Psoas muscle (tissue), 7 donors: ENCODE measurements at regions not wholly inside any gene's neighbourhood (a gene's known extent, or its start where the extent isn't known, plus 50 kb on each side); places are given as distances from the start of the nearest gene placed in this dataset.

ENCODE experiments used
- ATAC-seq, 4 donors: fragments of 200-7000 bp; cut with Tn5 transposase; one replicate each; pipeline ENCODE4 v1.9.1; 2020; ENCODE audit warnings: moderate library complexity in 3 of 4, mild to moderate bottlenecking in 2 of 4
- DNase-seq, 2 donors: peaks; one replicate each; pipeline ENCODE4 v3.0.0-alpha.2; 2020
- H3K27ac ChIP-seq: fragments of 200-600 bp; one replicate; pipeline ENCODE4 v1.8.0; 2022
- H3K27me3 ChIP-seq, 3 donors: fragments of 200-600 bp in 1 of 3; one replicate each; pipeline versions ENCODE4 v1.6.1 to v1.8.0; 2013 to 2022; ENCODE audit warnings: low read length in 2 of 3, mild to moderate bottlenecking in 2 of 3, moderate library complexity in 1 of 3; ENCODE audit not compliant: insufficient read depth in 3 of 3
- H3K36me3 ChIP-seq, 2 donors: fragments of 200-600 bp in 1 of 2; one replicate each; pipeline versions ENCODE4 v1.6.1 to v1.8.0; 2013 to 2022; ENCODE audit warnings: low read depth in 1 of 2, mild to moderate bottlenecking in 1 of 2, moderate library complexity in 1 of 2; ENCODE audit not compliant: insufficient read depth in 1 of 2
- H3K4me1 ChIP-seq: fragments of 200-600 bp; one replicate; pipeline ENCODE4 v1.8.0; 2022
- H3K4me3 ChIP-seq: fragments of 200-600 bp; one replicate; pipeline ENCODE4 v1.8.0; 2022; ENCODE audit warnings: mild to moderate bottlenecking
- H3K9me3 ChIP-seq: fragments of 200-600 bp; one replicate; pipeline ENCODE4 v1.8.0; 2022
- CTCF ChIP-seq: fragments of 200-600 bp; IDR thresholded peaks from one replicate; pipeline ENCODE4 v1.8.0; 2022; ENCODE audit warnings: antibody characterized with exemption
- WGBS, 3 donors: extraction: QIAGEN DNeasy Blood & Tissue Kit; methylation state at CpG; one replicate each; pipeline versions ENCODE4 v1.1.6 to v1.1.7; 2013; 5-methylcytosine and 5-hydroxymethylcytosine counted together
- intact Hi-C, 2 donors: fragments of 100-400 bp; cut with DNase I; formaldehyde crosslinking; loops; one replicate each; pipeline versions ENCODE4 v1.11.0 to v1.14.2; 2022
- donor health status: healthy with polysubstance abuse.
- donor health status: DM: no; HTN: no; CAD: no; lungs with moderate emphysema.
- donor health status: Bipolar disorder and iron deficiency.
- donor health status: healthy.
- donor health status: DM: yes; HTN: yes; CAD: no.
- donor health status: DM: no; HTN: no; CAD: no.
- donor health status: DM: yes; HTN: yes; CAD: no.

DNA sequence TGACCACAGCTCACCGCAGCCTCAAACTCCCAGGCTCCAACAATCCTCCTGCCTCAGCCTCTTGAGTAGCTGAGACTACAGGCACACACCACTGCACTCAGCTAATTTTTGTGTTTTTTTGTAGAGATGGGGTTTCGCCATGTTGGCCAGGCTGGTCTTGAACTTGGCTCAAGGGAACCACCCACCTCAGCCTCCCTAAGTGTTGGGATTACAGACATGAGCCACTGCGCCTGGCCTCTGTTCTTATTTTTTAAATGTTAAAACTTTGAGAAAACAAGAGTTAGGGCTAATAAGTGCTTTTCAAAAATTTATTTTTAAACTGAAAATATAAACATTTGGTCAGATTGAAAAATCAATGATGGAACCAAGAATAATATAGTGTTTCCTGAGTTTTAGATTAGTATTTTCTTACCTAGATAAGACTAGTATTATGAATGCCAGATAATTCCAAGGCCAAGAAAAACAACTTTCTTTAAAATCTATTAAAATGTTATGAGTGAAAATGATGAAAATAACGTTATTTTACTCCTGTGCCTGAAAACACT, 66.2 kb upstream of the S1PR1 start:
- 89 to 91% (median 89%) methylated on average over 4 of the region's 4 CpGs for WGBS, 3 donors

GRCh38 chr1:101167891-101168290, 68.9 kb upstream of the S1PR1 start:
- intact Hi-C loops: no loop called here
- DNase-seq (no peak), ATAC-seq (no peak)
- no peak for TF ChIP-seq CTCF
- H3K27ac ChIP-seq: no peak overlapping the region
- H3K4me3 ChIP-seq: no peak overlapping the region
- H3K36me3 ChIP-seq: no peaks in the 10 kb centered on the region
- H3K27me3 ChIP-seq: no peaks in the 10 kb centered on the region
- no peaks in the 10 kb centered on the region for H3K4me1 ChIP-seq
- no peaks in the 10 kb centered on the region for H3K9me3 ChIP-seq

More for the DNA sequence above, 66.2 kb upstream of the S1PR1 start:
- ATAC-seq: no peak
- Histone ChIP-seq H3K4me1 (no peaks in the 10 kb centered on the region), H3K4me3 (no peak overlapping the region), H3K36me3 (no peaks in the 10 kb centered on the region), H3K27me3 (no peaks in the 10 kb centered on the region), H3K9me3 (no peaks in the 10 kb centered on the region), H3K27ac (no peak overlapping the region)
- intact Hi-C loops: no loop called here
- no peak for DNase-seq
- no peak for TF ChIP-seq CTCF

DNA sequence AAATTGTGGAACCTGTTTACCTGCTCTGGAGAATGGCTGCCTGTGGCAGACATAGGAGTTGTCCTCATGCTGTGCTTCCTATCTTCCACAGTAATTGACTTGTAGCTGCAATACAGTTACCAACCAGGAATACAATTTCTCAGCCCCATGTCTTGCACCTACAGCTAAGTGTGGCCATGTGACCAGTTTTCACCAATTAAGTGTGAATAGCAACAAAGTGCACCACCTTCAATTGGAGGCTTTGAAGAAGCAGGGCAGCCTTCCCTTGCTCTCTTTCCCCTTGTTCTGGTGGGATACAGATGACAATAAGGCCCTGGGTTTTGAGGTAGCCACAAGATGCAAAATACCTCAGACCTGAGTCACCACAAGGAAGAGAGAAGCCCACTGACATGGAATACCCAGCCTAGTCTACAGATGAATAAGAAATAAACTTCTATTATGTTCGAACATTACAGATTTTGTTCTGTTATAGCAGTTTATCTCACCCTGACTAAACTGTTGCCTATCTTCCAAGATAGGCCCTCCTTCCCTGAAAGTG, 70.2 kb upstream of the S1PR1 start:
- Histone ChIP-seq H3K27ac (no peak overlapping the region), H3K27me3 (no peaks in the 10 kb centered on the region), H3K4me3 (no peak overlapping the region), H3K36me3 (no peaks in the 10 kb centered on the region), H3K9me3 (no peaks in the 10 kb centered on the region), H3K4me1 (no peaks in the 10 kb centered on the region)
- DNase-seq (no peak), ATAC-seq (no peak)
- no peak for TF ChIP-seq CTCF
- intact Hi-C loops: no loop called here
- 94 to 95% (median 95%) methylated on average over 1 of the region's 1 CpG for WGBS, 3 donors

DNA sequence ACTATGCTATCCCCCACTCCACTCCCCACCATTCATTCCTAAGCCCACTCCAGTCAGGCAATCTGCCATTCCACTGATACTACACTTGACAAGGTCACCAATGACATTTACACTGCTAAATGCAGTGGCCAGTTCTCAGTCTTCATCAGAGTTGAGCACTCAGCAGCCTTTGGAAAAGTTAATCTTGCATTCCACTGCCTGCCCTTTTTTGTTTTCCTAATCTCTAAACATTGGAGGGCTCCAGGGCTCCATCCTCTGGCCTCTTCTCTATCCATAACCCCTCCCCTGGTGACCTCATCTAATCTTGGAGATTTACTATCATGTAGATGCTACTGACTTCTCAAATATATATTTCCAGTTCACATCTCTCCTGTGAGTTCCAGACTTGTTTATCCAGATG, 70.9 kb upstream of the S1PR1 start:
- H3K27ac ChIP-seq: no peak overlapping the region
- DNase-seq (no peak), ATAC-seq (no peak)
- H3K36me3 ChIP-seq: no peaks in the 10 kb centered on the region
- intact Hi-C loops: no loop called here
- H3K27me3 ChIP-seq: no peaks in the 10 kb centered on the region
- no peak overlapping the region for H3K4me3 ChIP-seq
- TF ChIP-seq CTCF: no peak
- H3K9me3 ChIP-seq: no peaks in the 10 kb centered on the region
- H3K4me1 ChIP-seq: no peaks in the 10 kb centered on the region

DNA sequence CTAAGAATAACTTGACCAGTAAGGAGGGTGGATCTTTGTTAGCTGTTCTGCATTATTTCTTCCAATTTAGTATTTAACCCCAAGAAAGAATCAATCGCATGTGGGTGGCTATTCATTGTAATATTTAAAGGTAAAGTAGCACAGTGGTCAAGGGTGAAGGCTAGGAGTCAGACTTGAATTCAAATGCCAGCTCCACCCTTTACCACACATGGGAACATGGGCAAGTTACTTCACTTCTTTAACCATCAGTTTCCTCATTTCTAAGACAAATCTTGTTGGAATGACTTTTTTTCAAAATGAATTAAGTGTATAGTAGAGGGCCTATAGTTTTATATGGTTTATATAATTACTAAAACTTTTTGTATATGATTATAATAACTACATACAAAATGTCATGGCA, 71.3 kb upstream of the S1PR1 start:
- intact Hi-C loops: no loop called here
- Histone ChIP-seq H3K27ac (no peak overlapping the region), H3K36me3 (no peaks in the 10 kb centered on the region), H3K4me3 (no peak overlapping the region), H3K4me1 (no peaks in the 10 kb centered on the region), H3K27me3 (no peaks in the 10 kb centered on the region), H3K9me3 (no peaks in the 10 kb centered on the region)
- no peak for DNase-seq
- WGBS, 3 donors: 40 to 54% (median 40%) methylated on average over 1 of the region's 1 CpG
- no peak for ATAC-seq
- TF ChIP-seq CTCF: no peak
